B cell (primary cell): ENCODE measurements at regions not wholly inside any gene's neighbourhood (a gene's known extent, or its start where the extent isn't known, plus 50 kb on each side); places are given as distances from the start of the nearest gene placed in this dataset.

Experiments
- ATAC-seq: fragments of 200-7000 bp; cut with Tn5 transposase; one replicate; pipeline ENCODE4 v1.10.0; 2021; ENCODE audit warnings: low read depth, mild to moderate bottlenecking, moderate number of reproducible peaks, moderate library complexity
- CTCF ChIA-PET: fragments of 350-600 bp; sonication (Branson Sonifier 250); formaldehyde crosslinking; loops from one replicate; lab custom pipeline; 2021; ENCODE audit warnings: antibody characterized with exemption, inconsistent platforms; lab: Charles Lee
- POLR2A ChIA-PET: fragments of 350-600 bp; sonication (Branson Sonifier 250); formaldehyde crosslinking; loops from one replicate; lab custom pipeline; 2021; ENCODE audit warnings: antibody characterized with exemption; lab: Charles Lee
- DNase-seq: peaks from one replicate; pipeline ENCODE4 v3.0.0; 2013
- H2AFZ ChIP-seq: 2 replicates; pipeline ENCODE4 v1.6.1; 2012; ENCODE audit warnings: mild to moderate bottlenecking, low read depth, low read length; ENCODE audit not compliant: insufficient read depth, poor library complexity, severe bottlenecking
- H3K27ac ChIP-seq, 2 donors: 1 replicate in 1 of 2; 2 replicates in 1 of 2; pipeline ENCODE4 v1.5.1; 2012 to 2013; ENCODE audit warnings: low read length in 2 of 2, mild to moderate bottlenecking in 2 of 2, moderate library complexity in 1 of 2
- H3K27me3 ChIP-seq, 4 experiments: fragments of 200-600 bp in 1 of 4; sonication (generic) in 1 of 4; replicated peaks in 1 of 4; 1 replicate in 2 of 4; 2 replicates in 2 of 4; pipeline versions ENCODE4 v1.6.1 to v1.7.0; 2013 to 2016; ENCODE audit warnings: low read length in 3 of 4, mild to moderate bottlenecking in 2 of 4, mixed read lengths in 1 of 4, moderate library complexity in 1 of 4; ENCODE audit not compliant: insufficient read depth in 4 of 4, control insufficient read depth in 3 of 4; ENCODE audit errors: control extremely low read depth in 1 of 4
- H3K36me3 ChIP-seq, 2 experiments: replicated peaks in 1 of 2; 1 replicate in 1 of 2; 2 replicates in 1 of 2; pipeline versions ENCODE4 v1.6.1 to v1.7.1; 2013; ENCODE audit warnings: low read length in 1 of 2; ENCODE audit not compliant: insufficient read depth in 2 of 2, control insufficient read depth in 1 of 2; ENCODE audit errors: control extremely low read depth in 1 of 2, extremely low read depth in 1 of 2
- H3K4me1 ChIP-seq, 2 donors: fragments of 200-600 bp in 1 of 2; sonication (generic) in 1 of 2; 1 replicate in 1 of 2; 2 replicates in 1 of 2; pipeline versions ENCODE4 v1.5.1 to v1.6.1; 2013 to 2017; ENCODE audit warnings: low read length in 2 of 2; ENCODE audit not compliant: control insufficient read depth in 2 of 2, insufficient read depth in 2 of 2
- H3K4me2 ChIP-seq: replicated peaks from 2 replicates; pipeline ENCODE3; 2012; ENCODE audit warnings: mild to moderate bottlenecking, low read depth, low read length; ENCODE audit not compliant: poor library complexity, severe bottlenecking
- H3K4me3 ChIP-seq, 5 experiments: fragments of 200-600 bp in 1 of 5; sonication (generic) in 1 of 5; 1 replicate in 3 of 5; 2 replicates in 2 of 5; pipeline versions ENCODE4 v1.5.1 to v1.7.0; 2011 to 2016; ENCODE audit warnings: low read length in 4 of 5, mild to moderate bottlenecking in 4 of 5, low read depth in 2 of 5, control low read depth in 1 of 5, moderate library complexity in 1 of 5; ENCODE audit not compliant: insufficient read depth in 1 of 5; ENCODE audit errors: control extremely low read depth in 1 of 5, extremely low read depth in 1 of 5
- H3K79me2 ChIP-seq: fragments of 200-600 bp; sonication (generic); one replicate; pipeline ENCODE4 v1.6.0; 2016; ENCODE audit warnings: low read length; ENCODE audit not compliant: control insufficient read depth, insufficient read depth
- H3K9ac ChIP-seq: fragments of 200-600 bp; sonication (generic); 2 replicates; pipeline ENCODE4 v1.6.1; 2017; ENCODE audit warnings: mild to moderate bottlenecking, low read length, moderate library complexity
- H3K9me3 ChIP-seq, 3 donors: one replicate each; pipeline versions ENCODE4 v1.6.1 to v1.7.1; 2013; ENCODE audit warnings: low read length in 2 of 3; ENCODE audit not compliant: control insufficient read depth in 2 of 3, insufficient read depth in 1 of 3; ENCODE audit errors: control extremely low read depth in 1 of 3
- H4K20me1 ChIP-seq: 2 replicates; pipeline ENCODE4 v1.6.0; 2012; ENCODE audit warnings: mild to moderate bottlenecking, low read length; ENCODE audit not compliant: insufficient read depth, control insufficient read depth, poor library complexity, severe bottlenecking
- H3K27ac Mint-ChIP-seq: one replicate; pipeline ENCODE4 v1.8.0; 2021; ENCODE audit warnings: mixed read lengths
- H3K27me3 Mint-ChIP-seq: one replicate; pipeline ENCODE4 v1.8.0; 2021; ENCODE audit warnings: mixed read lengths
- H3K4me1 Mint-ChIP-seq: one replicate; pipeline ENCODE4 v1.8.0; 2021; ENCODE audit warnings: mixed read lengths
- H3K4me3 Mint-ChIP-seq: one replicate; pipeline ENCODE4 v1.8.0; 2021; ENCODE audit warnings: mixed read lengths
- H3K9me3 Mint-ChIP-seq: one replicate; pipeline ENCODE4 v1.8.0; 2022; ENCODE audit warnings: mixed read lengths; ENCODE audit not compliant: insufficient read depth
- EZH2 ChIP-seq: IDR thresholded peaks from 2 replicates; pipeline ENCODE4 v1.6.1; 2012; ENCODE audit warnings: borderline replicate concordance, low read depth, mild to moderate bottlenecking, moderate library complexity, low read length; ENCODE audit not compliant: insufficient read depth, poor library complexity, severe bottlenecking
- WGBS: methylation state at CpG from one replicate; pipeline ENCODE4 v1.1.5; 2013; ENCODE audit warnings: missing lambda C conversion rate; ENCODE audit not compliant: insufficient coverage; 5-methylcytosine and 5-hydroxymethylcytosine counted together
- intact Hi-C: fragments of 100-400 bp; cut with micrococcal nuclease; formaldehyde crosslinking; loops from one replicate; pipeline ENCODE4 v1.10.0; 2022
- TF ChIP-seq, protein P1 (sequence below): fragments of 200-600 bp; IDR thresholded peaks from one replicate; pipeline ENCODE4 v1.8.0; 2022; ENCODE audit warnings: antibody characterized with exemption, mild to moderate bottlenecking

DNA sequence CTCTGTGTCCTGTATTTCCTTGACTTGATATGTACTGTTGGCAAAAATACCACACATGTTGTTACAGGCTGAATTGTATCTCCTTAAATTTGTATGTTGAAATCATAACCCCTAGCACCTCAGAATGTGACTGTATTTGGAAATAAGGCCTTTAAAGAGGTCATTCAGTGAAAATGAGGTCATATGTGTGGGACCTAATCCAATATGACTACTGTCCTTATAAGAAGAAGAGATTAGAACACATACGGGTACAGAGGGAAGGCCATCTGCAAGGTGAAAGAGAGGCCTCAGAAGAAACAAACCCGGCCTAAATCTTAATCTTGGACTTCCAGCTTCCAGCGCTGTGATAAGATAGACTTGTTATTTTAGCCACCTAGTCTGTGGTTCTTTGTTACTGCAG lies 202.5 kb downstream of the NUFIP1 start:
- ChIA-PET CTCF (no interaction called here), POLR2A (no interaction called here)
- Histone ChIP-seq H4K20me1 (no peaks in the 10 kb centered on the region), H3K4me2 (no peak overlapping the region), H3K4me1 (no peaks in the 10 kb centered on the region), H3K36me3 (no peaks in the 10 kb centered on the region), H2AFZ (no peak overlapping the region), H3K27me3 (peaks cover 0 to 2% (median 0%) of the 10 kb centered on the region in 4 experiments), H3K9me3 (peaks cover 0 to 4% (median 0%) of the 10 kb centered on the region in 3 donors), H3K4me3 (no peak overlapping the region), H3K9ac (no peak overlapping the region), H3K27ac (no peak overlapping the region), H3K79me2 (no peaks in the 10 kb centered on the region)
- H3K4me3 Mint-ChIP-seq: no peak overlapping the region
- no CpG with 5 or more reads among the region's 3 CpGs for WGBS
- no peak for DNase-seq
- intact Hi-C loops: no loop called here
- H3K27ac Mint-ChIP-seq: no peak overlapping the region
- no peak for ATAC-seq
- H3K4me1 Mint-ChIP-seq: no peaks in the 10 kb centered on the region
- H3K27me3 Mint-ChIP-seq: peaks cover 4% of the 10 kb centered on the region
- no peak for TF ChIP-seq EZH2
- TF ChIP-seq, protein P1, sequence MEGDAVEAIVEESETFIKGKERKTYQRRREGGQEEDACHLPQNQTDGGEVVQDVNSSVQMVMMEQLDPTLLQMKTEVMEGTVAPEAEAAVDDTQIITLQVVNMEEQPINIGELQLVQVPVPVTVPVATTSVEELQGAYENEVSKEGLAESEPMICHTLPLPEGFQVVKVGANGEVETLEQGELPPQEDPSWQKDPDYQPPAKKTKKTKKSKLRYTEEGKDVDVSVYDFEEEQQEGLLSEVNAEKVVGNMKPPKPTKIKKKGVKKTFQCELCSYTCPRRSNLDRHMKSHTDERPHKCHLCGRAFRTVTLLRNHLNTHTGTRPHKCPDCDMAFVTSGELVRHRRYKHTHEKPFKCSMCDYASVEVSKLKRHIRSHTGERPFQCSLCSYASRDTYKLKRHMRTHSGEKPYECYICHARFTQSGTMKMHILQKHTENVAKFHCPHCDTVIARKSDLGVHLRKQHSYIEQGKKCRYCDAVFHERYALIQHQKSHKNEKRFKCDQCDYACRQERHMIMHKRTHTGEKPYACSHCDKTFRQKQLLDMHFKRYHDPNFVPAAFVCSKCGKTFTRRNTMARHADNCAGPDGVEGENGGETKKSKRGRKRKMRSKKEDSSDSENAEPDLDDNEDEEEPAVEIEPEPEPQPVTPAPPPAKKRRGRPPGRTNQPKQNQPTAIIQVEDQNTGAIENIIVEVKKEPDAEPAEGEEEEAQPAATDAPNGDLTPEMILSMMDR: no peak
- no peaks in the 10 kb centered on the region for H3K9me3 Mint-ChIP-seq

DNA sequence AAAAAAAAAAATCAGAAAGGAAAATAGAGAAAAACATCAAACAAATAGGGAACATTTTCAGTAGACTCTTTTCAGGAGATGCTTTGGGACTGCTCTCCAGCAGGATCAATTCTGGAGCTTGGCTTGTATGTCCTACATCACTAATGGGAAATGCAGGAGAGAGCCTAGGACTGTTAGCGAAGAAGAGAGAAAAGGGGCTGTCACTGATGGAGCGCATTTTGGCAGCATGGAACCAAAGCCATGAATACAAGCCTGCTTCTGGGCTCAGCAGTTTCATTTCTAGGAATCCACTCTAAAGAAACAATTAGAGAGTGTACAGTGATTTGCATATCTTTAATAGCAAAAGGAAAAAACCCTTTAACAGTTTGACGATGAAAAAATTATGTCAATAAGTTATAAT lies 203.9 kb downstream of the NUFIP1 start:
- Mint-ChIP-seq H3K4me3 (no peak overlapping the region), H3K27me3 (peaks cover 4% of the 10 kb centered on the region)
- ATAC-seq: no peak

More for the DNA sequence above, 203.9 kb downstream of the NUFIP1 start:
- H3K9ac ChIP-seq: no peak overlapping the region
- H3K79me2 ChIP-seq: no peaks in the 10 kb centered on the region
- H3K4me3 ChIP-seq: no peak overlapping the region
- no peak overlapping the region for H3K4me2 ChIP-seq
- no peaks in the 10 kb centered on the region for H4K20me1 ChIP-seq
- no peak overlapping the region for H2AFZ ChIP-seq
- H3K27me3 ChIP-seq: peaks cover 0 to 2% (median 0%) of the 10 kb centered on the region in 4 experiments
- no peaks in the 10 kb centered on the region for H3K4me1 Mint-ChIP-seq
- TF ChIP-seq, protein P1: no peak
- no peak for TF ChIP-seq EZH2
- H3K4me1 ChIP-seq: no peaks in the 10 kb centered on the region
- H3K36me3 ChIP-seq: no peaks in the 10 kb centered on the region
- 94% methylated on average over 2 of the region's 3 CpGs for WGBS
- H3K27ac ChIP-seq: no peak overlapping the region
- H3K9me3 Mint-ChIP-seq: no peaks in the 10 kb centered on the region
- H3K9me3 ChIP-seq: peaks cover 0 to 4% (median 0%) of the 10 kb centered on the region in 3 donors
- intact Hi-C loops: no loop called here
- POLR2A ChIA-PET: interaction anchor here (0.7 kb wide), 1 partner anchor 828 kb away, joined by 4 read pairs; no protein-coding TSS in a partner anchor
- CTCF ChIA-PET: no interaction called here
- DNase-seq: no peak
- no peak overlapping the region for H3K27ac Mint-ChIP-seq
